GM12878 (cell line): ENCODE measurements at regions not wholly inside any gene's neighbourhood (a gene's known extent, or its start where the extent isn't known, plus 50 kb on each side); places are given as distances from the start of the nearest gene placed in this dataset.

Experiments
- ATAC-seq: fragments of 200-7000 bp; cut with Tn5 transposase; 3 replicates; pipeline ENCODE4 v1.9.1; 2020; ENCODE audit warnings: mild to moderate bottlenecking, moderate library complexity
- BruUV-seq: library from RNA; stranded (reverse); fragments of 400-500 nt; replicated peaks from 2 replicates; lab custom pipeline; 2021; lab: Mats Ljungman, UMichigan
- CTCF ChIA-PET: fragments of 300-600 bp; sonication (Branson Sonifier 250); formaldehyde crosslinking; extraction: SDS; loops from one replicate; lab custom pipeline; 2021; ENCODE audit warnings: inconsistent platforms; lab: Yijun Ruan, JAX
- POLR2A ChIA-PET: fragments of 350-600 bp; formaldehyde crosslinking; extraction: SDS; loops from one replicate; lab custom pipeline; 2021; ENCODE audit warnings: inconsistent platforms; lab: Charles Lee
- RAD21 ChIA-PET: fragments of 300-600 bp; sonication (Branson Sonifier 250); formaldehyde crosslinking; loops from one replicate; lab custom pipeline; 2023; ENCODE audit warnings: antibody characterized with exemption; ENCODE audit not compliant: unreplicated experiment; lab: Charles Lee
- SMC1A ChIA-PET: fragments of 300-600 bp; sonication (Branson Sonifier 250); formaldehyde crosslinking; loops from one replicate; lab custom pipeline; 2023; ENCODE audit not compliant: unreplicated experiment, uncharacterized antibody; lab: Charles Lee
- DNase-seq: peaks from one replicate; pipeline ENCODE4 v3.0.0-alpha.2; 2011; ENCODE audit warnings: low read depth, low spot score
- FAIRE-seq: peaks from 3 replicates; lab custom pipeline; 2011; peaks lifted over from hg19 to GRCh38; lab: Jason Lieb, UNC
- H2AFZ ChIP-seq: 2 replicates; pipeline ENCODE4 v1.6.0; 2011; ENCODE audit warnings: low read depth, low read length, control low read depth; ENCODE audit not compliant: control insufficient read depth
- H3K27ac ChIP-seq: 2 replicates; pipeline ENCODE4 v1.5.1; 2011; ENCODE audit warnings: control low read depth; ENCODE audit not compliant: control insufficient read depth, insufficient read depth
- H3K27me3 ChIP-seq, 2 experiments: replicated peaks in 1 of 2; 2 replicates each; pipeline versions ENCODE4 v1.6.0 to v1.6.1; 2011; ENCODE audit warnings: low read length in 1 of 2; ENCODE audit not compliant: control insufficient read depth in 2 of 2, insufficient read depth in 2 of 2
- H3K36me3 ChIP-seq, 2 experiments: 2 replicates each; pipeline ENCODE4 v1.5.1; 2011; ENCODE audit warnings: low read length in 1 of 2; ENCODE audit not compliant: control insufficient read depth in 2 of 2, insufficient read depth in 2 of 2
- H3K4me1 ChIP-seq: 2 replicates; pipeline ENCODE4 v1.6.1; 2011; ENCODE audit warnings: mild to moderate bottlenecking, low read length, moderate library complexity, mixed read lengths; ENCODE audit not compliant: control insufficient read depth, insufficient read depth
- H3K4me2 ChIP-seq: 2 replicates; pipeline ENCODE4 v1.6.0; 2011; ENCODE audit warnings: control low read depth; ENCODE audit not compliant: control insufficient read depth, insufficient read depth
- H3K4me3 ChIP-seq: fragments of 200-600 bp; sonication (generic); 2 replicates; pipeline ENCODE4 v1.5.1; 2016
- H3K79me2 ChIP-seq: 2 replicates; pipeline ENCODE4 v1.6.0; 2011; ENCODE audit warnings: low read length; ENCODE audit not compliant: control insufficient read depth, insufficient read depth
- H3K9ac ChIP-seq: 2 replicates; pipeline ENCODE4 v1.8.0; 2011; ENCODE audit warnings: low read length, control low read depth, mixed read lengths; ENCODE audit not compliant: control insufficient read depth, insufficient read depth
- H3K9me3 ChIP-seq: replicated peaks from 3 replicates; pipeline ENCODE4 v1.5.1; 2011; ENCODE audit warnings: mild to moderate bottlenecking, low read length; ENCODE audit not compliant: control insufficient read depth, insufficient read depth
- H4K20me1 ChIP-seq: 2 replicates; pipeline ENCODE4 v1.6.0; 2011; ENCODE audit not compliant: control insufficient read depth, insufficient read depth
- BMI1 ChIP-seq: fragments of 450-650 bp; IDR thresholded peaks from 2 replicates; pipeline ENCODE4 v1.6.1; 2016; ENCODE audit warnings: mild to moderate bottlenecking, moderate library complexity, borderline replicate concordance
- IKZF1 ChIP-seq: fragments of 450-650 bp; conservative IDR thresholded peaks from 2 replicates; pipeline ENCODE4 v1.6.1; 2017; ENCODE audit warnings: antibody characterized with exemption, mild to moderate bottlenecking
- MTA2 ChIP-seq: fragments of 450-650 bp; IDR thresholded peaks from 2 replicates; pipeline ENCODE4 v1.6.1; 2016; ENCODE audit warnings: low read depth, mild to moderate bottlenecking, moderate library complexity
- POLR2AphosphoS2 ChIP-seq: IDR thresholded peaks from 2 replicates; pipeline ENCODE4 v1.6.1; 2011; ENCODE audit warnings: low read depth, mild to moderate bottlenecking, low read length, improper control_type of control experiment, moderate library complexity
- TAF1 ChIP-seq: IDR thresholded peaks from 2 replicates; pipeline ENCODE4 v1.6.1; 2011; ENCODE audit warnings: mild to moderate bottlenecking, low read depth, low read length, borderline replicate concordance
- TARDBP ChIP-seq: IDR thresholded peaks from 2 replicates; pipeline ENCODE4 v1.6.1; 2016; ENCODE audit warnings: borderline replicate concordance
- TCF12 ChIP-seq: IDR thresholded peaks from 2 replicates; pipeline ENCODE4 v1.6.1; 2011; ENCODE audit warnings: low read depth, mild to moderate bottlenecking, low read length
- WGBS: methylation state at CpG from one replicate; pipeline ENCODE4 v1.1.6; 2016; ENCODE audit warnings: low lambda C conversion rate; ENCODE audit not compliant: insufficient replicate concordance, insufficient coverage; ENCODE audit errors: missing lambda C conversion rate; 5-methylcytosine and 5-hydroxymethylcytosine counted together
- in situ Hi-C: fragments of 300-500 bp; cut with MboI; formaldehyde crosslinking; loops from 9 replicates; pipeline ENCODE4 v1.14.3; 2018; ENCODE audit warnings: mixed read lengths
- intact Hi-C: fragments of 100-400 bp; cut with micrococcal nuclease; formaldehyde crosslinking; loops from one replicate; pipeline ENCODE4 v1.14.2; 2022; ENCODE audit not compliant: unreplicated experiment
- TF ChIP-seq, protein P1 (sequence below): fragments of 150-350 bp; IDR thresholded peaks from 2 replicates; pipeline ENCODE4 v1.6.1; 2016; ENCODE audit warnings: low read depth, low read length
- TF ChIP-seq, protein P2 (sequence below): IDR thresholded peaks from 2 replicates; pipeline ENCODE4 v1.6.1; 2012; ENCODE audit warnings: improper control_type of control experiment, low read depth, low read length; ENCODE audit not compliant: insufficient replicate concordance

DNA sequence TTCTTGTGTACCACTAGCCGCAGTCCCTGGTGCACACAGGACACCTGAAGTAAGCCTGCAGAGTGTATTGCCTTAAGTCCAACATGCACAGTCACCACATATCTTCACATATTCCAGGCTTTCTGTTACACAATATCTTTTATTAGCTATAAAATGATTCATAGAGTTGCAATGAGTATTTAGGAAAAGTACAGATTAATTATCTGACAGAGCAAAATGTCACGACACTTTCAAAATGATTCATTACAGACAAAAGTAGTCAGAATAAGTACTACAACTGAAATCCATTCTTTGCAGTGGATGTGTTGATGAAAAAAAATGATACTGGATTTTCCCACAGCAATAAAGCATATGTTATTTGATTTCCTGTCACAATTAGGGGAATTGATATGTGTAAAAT, 199.5 kb upstream of the ASCC3 start:
- Histone ChIP-seq H3K4me3 (no peak overlapping the region), H3K9me3 (no peaks in the 10 kb centered on the region), H3K27ac (no peak overlapping the region), H3K9ac (no peak overlapping the region), H3K4me2 (no peak overlapping the region), H2AFZ (no peak overlapping the region), H3K36me3 (no peaks in the 10 kb centered on the region), H3K79me2 (no peaks in the 10 kb centered on the region), H3K4me1 (no peaks in the 10 kb centered on the region), H3K27me3 (no peaks in the 10 kb centered on the region), H4K20me1 (no peaks in the 10 kb centered on the region)
- TF ChIP-seq POLR2AphosphoS2 (no peak), TCF12 (no peak), IKZF1 (no peak), TARDBP (no peak), MTA2 (no peak), TAF1 (no peak), BMI1 (no peak)
- TF ChIP-seq, protein P1, sequence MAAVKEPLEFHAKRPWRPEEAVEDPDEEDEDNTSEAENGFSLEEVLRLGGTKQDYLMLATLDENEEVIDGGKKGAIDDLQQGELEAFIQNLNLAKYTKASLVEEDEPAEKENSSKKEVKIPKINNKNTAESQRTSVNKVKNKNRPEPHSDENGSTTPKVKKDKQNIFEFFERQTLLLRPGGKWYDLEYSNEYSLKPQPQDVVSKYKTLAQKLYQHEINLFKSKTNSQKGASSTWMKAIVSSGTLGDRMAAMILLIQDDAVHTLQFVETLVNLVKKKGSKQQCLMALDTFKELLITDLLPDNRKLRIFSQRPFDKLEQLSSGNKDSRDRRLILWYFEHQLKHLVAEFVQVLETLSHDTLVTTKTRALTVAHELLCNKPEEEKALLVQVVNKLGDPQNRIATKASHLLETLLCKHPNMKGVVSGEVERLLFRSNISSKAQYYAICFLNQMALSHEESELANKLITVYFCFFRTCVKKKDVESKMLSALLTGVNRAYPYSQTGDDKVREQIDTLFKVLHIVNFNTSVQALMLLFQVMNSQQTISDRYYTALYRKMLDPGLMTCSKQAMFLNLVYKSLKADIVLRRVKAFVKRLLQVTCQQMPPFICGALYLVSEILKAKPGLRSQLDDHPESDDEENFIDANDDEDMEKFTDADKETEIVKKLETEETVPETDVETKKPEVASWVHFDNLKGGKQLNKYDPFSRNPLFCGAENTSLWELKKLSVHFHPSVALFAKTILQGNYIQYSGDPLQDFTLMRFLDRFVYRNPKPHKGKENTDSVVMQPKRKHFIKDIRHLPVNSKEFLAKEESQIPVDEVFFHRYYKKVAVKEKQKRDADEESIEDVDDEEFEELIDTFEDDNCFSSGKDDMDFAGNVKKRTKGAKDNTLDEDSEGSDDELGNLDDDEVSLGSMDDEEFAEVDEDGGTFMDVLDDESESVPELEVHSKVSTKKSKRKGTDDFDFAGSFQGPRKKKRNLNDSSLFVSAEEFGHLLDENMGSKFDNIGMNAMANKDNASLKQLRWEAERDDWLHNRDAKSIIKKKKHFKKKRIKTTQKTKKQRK, result no peak
- TF ChIP-seq, protein P2, sequence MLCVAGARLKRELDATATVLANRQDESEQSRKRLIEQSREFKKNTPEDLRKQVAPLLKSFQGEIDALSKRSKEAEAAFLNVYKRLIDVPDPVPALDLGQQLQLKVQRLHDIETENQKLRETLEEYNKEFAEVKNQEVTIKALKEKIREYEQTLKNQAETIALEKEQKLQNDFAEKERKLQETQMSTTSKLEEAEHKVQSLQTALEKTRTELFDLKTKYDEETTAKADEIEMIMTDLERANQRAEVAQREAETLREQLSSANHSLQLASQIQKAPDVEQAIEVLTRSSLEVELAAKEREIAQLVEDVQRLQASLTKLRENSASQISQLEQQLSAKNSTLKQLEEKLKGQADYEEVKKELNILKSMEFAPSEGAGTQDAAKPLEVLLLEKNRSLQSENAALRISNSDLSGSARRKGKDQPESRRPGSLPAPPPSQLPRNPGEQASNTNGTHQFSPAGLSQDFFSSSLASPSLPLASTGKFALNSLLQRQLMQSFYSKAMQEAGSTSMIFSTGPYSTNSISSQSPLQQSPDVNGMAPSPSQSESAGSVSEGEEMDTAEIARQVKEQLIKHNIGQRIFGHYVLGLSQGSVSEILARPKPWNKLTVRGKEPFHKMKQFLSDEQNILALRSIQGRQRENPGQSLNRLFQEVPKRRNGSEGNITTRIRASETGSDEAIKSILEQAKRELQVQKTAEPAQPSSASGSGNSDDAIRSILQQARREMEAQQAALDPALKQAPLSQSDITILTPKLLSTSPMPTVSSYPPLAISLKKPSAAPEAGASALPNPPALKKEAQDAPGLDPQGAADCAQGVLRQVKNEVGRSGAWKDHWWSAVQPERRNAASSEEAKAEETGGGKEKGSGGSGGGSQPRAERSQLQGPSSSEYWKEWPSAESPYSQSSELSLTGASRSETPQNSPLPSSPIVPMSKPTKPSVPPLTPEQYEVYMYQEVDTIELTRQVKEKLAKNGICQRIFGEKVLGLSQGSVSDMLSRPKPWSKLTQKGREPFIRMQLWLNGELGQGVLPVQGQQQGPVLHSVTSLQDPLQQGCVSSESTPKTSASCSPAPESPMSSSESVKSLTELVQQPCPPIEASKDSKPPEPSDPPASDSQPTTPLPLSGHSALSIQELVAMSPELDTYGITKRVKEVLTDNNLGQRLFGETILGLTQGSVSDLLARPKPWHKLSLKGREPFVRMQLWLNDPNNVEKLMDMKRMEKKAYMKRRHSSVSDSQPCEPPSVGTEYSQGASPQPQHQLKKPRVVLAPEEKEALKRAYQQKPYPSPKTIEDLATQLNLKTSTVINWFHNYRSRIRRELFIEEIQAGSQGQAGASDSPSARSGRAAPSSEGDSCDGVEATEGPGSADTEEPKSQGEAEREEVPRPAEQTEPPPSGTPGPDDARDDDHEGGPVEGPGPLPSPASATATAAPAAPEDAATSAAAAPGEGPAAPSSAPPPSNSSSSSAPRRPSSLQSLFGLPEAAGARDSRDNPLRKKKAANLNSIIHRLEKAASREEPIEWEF, result no peak
- DNase-seq (no peak), FAIRE-seq (no peak), ATAC-seq (no peak)
- ChIA-PET RAD21 (no interaction called here), SMC1A (no interaction called here), POLR2A (no interaction called here), CTCF (no interaction called here)
- intact Hi-C loops, result no loop called here
- no TSS peak for BruUV-seq
- in situ Hi-C loops, result no loop called here
- WGBS, result 29% methylated on average over 2 of the region's 2 CpGs
